ENCODE measurements at regions not wholly inside any gene's neighbourhood (a gene's known extent, or its start where the extent isn't known, plus 50 kb on each side); places are given as distances from the start of the nearest gene placed in this dataset.

DNA sequence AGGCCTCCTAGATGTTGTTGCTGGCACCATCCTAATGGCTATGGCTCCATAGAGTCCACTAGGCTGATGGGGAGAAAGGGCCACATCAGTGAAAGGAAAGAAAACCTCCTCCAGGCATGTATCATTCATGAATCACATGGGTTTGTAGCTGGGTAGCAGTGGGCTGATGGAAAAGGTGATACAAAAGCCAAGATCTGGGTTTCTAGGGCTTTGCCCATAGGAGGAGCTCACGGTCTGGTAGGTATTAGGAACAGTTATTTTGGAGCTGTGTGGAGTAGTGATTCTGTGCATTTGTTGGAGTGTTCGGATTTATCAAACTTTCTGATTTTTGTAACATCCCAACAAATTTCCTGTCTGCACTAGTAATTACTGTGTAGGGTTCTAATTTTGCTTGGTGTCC lies 259.2 kb downstream of the SLC4A3 start (continued):
- TF ChIP-seq, protein P1, sequence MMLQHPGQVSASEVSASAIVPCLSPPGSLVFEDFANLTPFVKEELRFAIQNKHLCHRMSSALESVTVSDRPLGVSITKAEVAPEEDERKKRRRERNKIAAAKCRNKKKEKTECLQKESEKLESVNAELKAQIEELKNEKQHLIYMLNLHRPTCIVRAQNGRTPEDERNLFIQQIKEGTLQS (CRISPR knock-in tag; conservative IDR thresholded peaks at IDR 0.05): no peak
- no peak for TF ChIP-seq NR3C1 (CRISPR knock-in tag; conservative IDR thresholded peaks at IDR 0.05; ENCODE audit: low read depth)

DNA sequence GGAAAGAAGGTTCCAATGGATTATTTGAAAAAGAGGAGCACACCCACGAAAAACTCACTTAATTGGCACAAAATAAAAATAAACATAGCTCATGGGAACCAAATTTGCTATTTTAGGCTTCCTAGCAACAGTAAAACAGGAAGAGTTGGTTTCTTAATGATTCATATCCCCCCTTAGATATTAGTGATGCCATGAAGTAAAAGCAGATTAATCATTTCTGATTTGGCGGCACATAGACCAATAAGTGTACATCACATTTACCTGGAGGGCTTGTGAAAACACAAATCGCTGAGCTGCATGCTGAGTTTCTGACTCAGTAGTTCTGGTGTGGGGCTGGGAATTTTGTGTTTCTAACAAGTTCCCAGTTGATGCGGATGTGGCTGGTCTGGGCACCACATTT lies 260.4 kb downstream of the SLC4A3 start:
- ChIA-PET CTCF (interaction anchor here (1.7 kb wide), 2 partner anchors 109 to 151 kb away, joined by 12 to 13 read pairs; no protein-coding TSS in a partner anchor), POLR2A (no interaction called here)
- TF ChIP-seq RORB (CRISPR knock-in tag; IDR thresholded peaks at IDR 0.05) (no peak), CREM (CRISPR knock-in tag; IDR thresholded peaks at IDR 0.05) (no peak), PRRX2 (CRISPR knock-in tag; IDR thresholded peaks at IDR 0.05) (no peak), ZNF423 (CRISPR knock-in tag; IDR thresholded peaks at IDR 0.05) (no peak), FOXK1 (CRISPR knock-in tag; IDR thresholded peaks at IDR 0.05) (no peak), TP53 (CRISPR knock-in tag; IDR thresholded peaks at IDR 0.05) (no peak), TCF7 (CRISPR knock-in tag; IDR thresholded peaks at IDR 0.05; ENCODE audit: low read depth) (no peak), ZNF138 (CRISPR knock-in tag; conservative IDR thresholded peaks at IDR 0.05) (no peak), HMGA2 (CRISPR knock-in tag; IDR thresholded peaks at IDR 0.05) (no peak), ZBTB21 (CRISPR knock-in tag; IDR thresholded peaks at IDR 0.05; ENCODE audit: borderline replicate concordance) (no peak)
- TF ChIP-seq, protein P2, sequence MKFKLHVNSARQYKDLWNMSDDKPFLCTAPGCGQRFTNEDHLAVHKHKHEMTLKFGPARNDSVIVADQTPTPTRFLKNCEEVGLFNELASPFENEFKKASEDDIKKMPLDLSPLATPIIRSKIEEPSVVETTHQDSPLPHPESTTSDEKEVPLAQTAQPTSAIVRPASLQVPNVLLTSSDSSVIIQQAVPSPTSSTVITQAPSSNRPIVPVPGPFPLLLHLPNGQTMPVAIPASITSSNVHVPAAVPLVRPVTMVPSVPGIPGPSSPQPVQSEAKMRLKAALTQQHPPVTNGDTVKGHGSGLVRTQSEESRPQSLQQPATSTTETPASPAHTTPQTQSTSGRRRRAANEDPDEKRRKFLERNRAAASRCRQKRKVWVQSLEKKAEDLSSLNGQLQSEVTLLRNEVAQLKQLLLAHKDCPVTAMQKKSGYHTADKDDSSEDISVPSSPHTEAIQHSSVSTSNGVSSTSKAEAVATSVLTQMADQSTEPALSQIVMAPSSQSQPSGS (CRISPR knock-in tag; IDR thresholded peaks at IDR 0.05; ENCODE audit: borderline replicate concordance, low read depth): no peak
- TF ChIP-seq, protein P3, sequence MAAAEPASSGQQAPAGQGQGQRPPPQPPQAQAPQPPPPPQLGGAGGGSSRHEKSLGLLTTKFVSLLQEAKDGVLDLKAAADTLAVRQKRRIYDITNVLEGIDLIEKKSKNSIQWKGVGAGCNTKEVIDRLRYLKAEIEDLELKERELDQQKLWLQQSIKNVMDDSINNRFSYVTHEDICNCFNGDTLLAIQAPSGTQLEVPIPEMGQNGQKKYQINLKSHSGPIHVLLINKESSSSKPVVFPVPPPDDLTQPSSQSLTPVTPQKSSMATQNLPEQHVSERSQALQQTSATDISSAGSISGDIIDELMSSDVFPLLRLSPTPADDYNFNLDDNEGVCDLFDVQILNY (CRISPR knock-in tag; IDR thresholded peaks at IDR 0.05): no peak
- TF ChIP-seq, protein P4, sequence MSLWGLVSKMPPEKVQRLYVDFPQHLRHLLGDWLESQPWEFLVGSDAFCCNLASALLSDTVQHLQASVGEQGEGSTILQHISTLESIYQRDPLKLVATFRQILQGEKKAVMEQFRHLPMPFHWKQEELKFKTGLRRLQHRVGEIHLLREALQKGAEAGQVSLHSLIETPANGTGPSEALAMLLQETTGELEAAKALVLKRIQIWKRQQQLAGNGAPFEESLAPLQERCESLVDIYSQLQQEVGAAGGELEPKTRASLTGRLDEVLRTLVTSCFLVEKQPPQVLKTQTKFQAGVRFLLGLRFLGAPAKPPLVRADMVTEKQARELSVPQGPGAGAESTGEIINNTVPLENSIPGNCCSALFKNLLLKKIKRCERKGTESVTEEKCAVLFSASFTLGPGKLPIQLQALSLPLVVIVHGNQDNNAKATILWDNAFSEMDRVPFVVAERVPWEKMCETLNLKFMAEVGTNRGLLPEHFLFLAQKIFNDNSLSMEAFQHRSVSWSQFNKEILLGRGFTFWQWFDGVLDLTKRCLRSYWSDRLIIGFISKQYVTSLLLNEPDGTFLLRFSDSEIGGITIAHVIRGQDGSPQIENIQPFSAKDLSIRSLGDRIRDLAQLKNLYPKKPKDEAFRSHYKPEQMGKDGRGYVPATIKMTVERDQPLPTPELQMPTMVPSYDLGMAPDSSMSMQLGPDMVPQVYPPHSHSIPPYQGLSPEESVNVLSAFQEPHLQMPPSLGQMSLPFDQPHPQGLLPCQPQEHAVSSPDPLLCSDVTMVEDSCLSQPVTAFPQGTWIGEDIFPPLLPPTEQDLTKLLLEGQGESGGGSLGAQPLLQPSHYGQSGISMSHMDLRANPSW (CRISPR knock-in tag; conservative IDR thresholded peaks at IDR 0.05; ENCODE audit: low read depth): no peak
- TF ChIP-seq, protein P5, sequence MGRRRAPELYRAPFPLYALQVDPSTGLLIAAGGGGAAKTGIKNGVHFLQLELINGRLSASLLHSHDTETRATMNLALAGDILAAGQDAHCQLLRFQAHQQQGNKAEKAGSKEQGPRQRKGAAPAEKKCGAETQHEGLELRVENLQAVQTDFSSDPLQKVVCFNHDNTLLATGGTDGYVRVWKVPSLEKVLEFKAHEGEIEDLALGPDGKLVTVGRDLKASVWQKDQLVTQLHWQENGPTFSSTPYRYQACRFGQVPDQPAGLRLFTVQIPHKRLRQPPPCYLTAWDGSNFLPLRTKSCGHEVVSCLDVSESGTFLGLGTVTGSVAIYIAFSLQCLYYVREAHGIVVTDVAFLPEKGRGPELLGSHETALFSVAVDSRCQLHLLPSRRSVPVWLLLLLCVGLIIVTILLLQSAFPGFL (CRISPR knock-in tag; IDR thresholded peaks at IDR 0.05; ENCODE audit: borderline replicate concordance): no peak
- TF ChIP-seq, protein P6, sequence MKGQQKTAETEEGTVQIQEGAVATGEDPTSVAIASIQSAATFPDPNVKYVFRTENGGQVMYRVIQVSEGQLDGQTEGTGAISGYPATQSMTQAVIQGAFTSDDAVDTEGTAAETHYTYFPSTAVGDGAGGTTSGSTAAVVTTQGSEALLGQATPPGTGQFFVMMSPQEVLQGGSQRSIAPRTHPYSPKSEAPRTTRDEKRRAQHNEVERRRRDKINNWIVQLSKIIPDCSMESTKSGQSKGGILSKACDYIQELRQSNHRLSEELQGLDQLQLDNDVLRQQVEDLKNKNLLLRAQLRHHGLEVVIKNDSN (CRISPR knock-in tag; IDR thresholded peaks at IDR 0.05): no peak
- TF ChIP-seq, protein P1 (CRISPR knock-in tag; conservative IDR thresholded peaks at IDR 0.05): no peak
- Mint-ChIP-seq H3K9me3 (no peaks in the 10 kb centered on the region), H3K4me3 (no peak overlapping the region), H3K27me3 (ENCODE audit: low read depth) (no peaks in the 10 kb centered on the region; the same call in 1 of the 2 replicates), H3K36me3 (no peaks in the 10 kb centered on the region), H3K27ac (no peak overlapping the region), H3K4me1 (no peaks in the 10 kb centered on the region)
- ATAC-seq (no peak), DNase-seq (ENCODE audit: low spot score) (no peak)

All from WTC11 (cell line).